DND-41 (cell line): ENCODE measurements at regions not wholly inside any gene's neighbourhood (a gene's known extent, or its start where the extent isn't known, plus 50 kb on each side); places are given as distances from the start of the nearest gene placed in this dataset.

Source experiments
- ATAC-seq: fragments of 200-7000 bp; cut with Tn5 transposase; 3 replicates; pipeline ENCODE4 v1.9.1; 2021; ENCODE audit warnings: low read depth; ENCODE audit not compliant: insufficient read depth
- DNase-seq: peaks from one replicate; pipeline ENCODE4 v3.0.0-alpha.2; 2020
- H2AFZ ChIP-seq: 2 replicates; pipeline ENCODE4 v1.6.0; 2012; ENCODE audit warnings: low read depth, low read length
- H3K27ac ChIP-seq: 2 replicates; pipeline ENCODE4 v1.5.1; 2012; ENCODE audit warnings: low read length, inconsistent platforms
- H3K27me3 ChIP-seq: fragments of 200-600 bp; sonication (generic); 2 replicates; pipeline ENCODE4 v1.6.0; 2012; ENCODE audit warnings: low read length, mild to moderate bottlenecking, inconsistent platforms; ENCODE audit not compliant: insufficient read depth, poor library complexity
- H3K36me3 ChIP-seq: 2 replicates; pipeline ENCODE4 v1.5.1; 2012; ENCODE audit warnings: low read length, inconsistent platforms; ENCODE audit not compliant: insufficient read depth
- H3K4me1 ChIP-seq: 2 replicates; pipeline ENCODE4 v1.5.1; 2012; ENCODE audit warnings: mild to moderate bottlenecking, low read length; ENCODE audit not compliant: insufficient read depth
- H3K4me2 ChIP-seq: 2 replicates; pipeline ENCODE4 v1.6.0; 2012; ENCODE audit warnings: mild to moderate bottlenecking, moderate library complexity, low read length, inconsistent platforms; ENCODE audit not compliant: insufficient read depth
- H3K4me3 ChIP-seq, 2 experiments: fragments of 200-600 bp in 1 of 2; shearing (Covaris generic) in 1 of 2; 2 replicates each; pipeline ENCODE4 v1.5.1; 2012 to 2016; ENCODE audit warnings: inconsistent platforms in 2 of 2, low read length in 2 of 2, mild to moderate bottlenecking in 2 of 2, low read depth in 1 of 2, moderate library complexity in 1 of 2
- H3K79me2 ChIP-seq: 2 replicates; pipeline ENCODE4 v1.6.0; 2012; ENCODE audit warnings: low read length, inconsistent platforms; ENCODE audit not compliant: insufficient read depth
- H3K9ac ChIP-seq: 2 replicates; pipeline ENCODE4 v1.6.0; 2012; ENCODE audit warnings: low read depth, mild to moderate bottlenecking, inconsistent platforms, low read length, moderate library complexity
- H3K9me3 ChIP-seq: 2 replicates; pipeline ENCODE4 v1.5.1; 2012; ENCODE audit warnings: low read length, moderate library complexity, mild to moderate bottlenecking, inconsistent platforms; ENCODE audit not compliant: insufficient read depth, severe bottlenecking
- H4K20me1 ChIP-seq: 2 replicates; pipeline ENCODE4 v1.6.0; 2012; ENCODE audit warnings: low read length; ENCODE audit not compliant: insufficient read depth
- EZH2 ChIP-seq: IDR thresholded peaks from 3 replicates; pipeline ENCODE4 v1.6.1; 2012; ENCODE audit warnings: borderline replicate concordance, low read depth, mild to moderate bottlenecking, moderate library complexity, low read length, inconsistent platforms; ENCODE audit not compliant: severe bottlenecking
- TF ChIP-seq, protein P1 (sequence below): IDR thresholded peaks from 2 replicates; pipeline ENCODE4 v1.5.1; 2012; ENCODE audit warnings: borderline replicate concordance, low read length, moderate library complexity, mild to moderate bottlenecking; ENCODE audit not compliant: poor library complexity, severe bottlenecking; ENCODE audit errors: extremely low read depth

DNA sequence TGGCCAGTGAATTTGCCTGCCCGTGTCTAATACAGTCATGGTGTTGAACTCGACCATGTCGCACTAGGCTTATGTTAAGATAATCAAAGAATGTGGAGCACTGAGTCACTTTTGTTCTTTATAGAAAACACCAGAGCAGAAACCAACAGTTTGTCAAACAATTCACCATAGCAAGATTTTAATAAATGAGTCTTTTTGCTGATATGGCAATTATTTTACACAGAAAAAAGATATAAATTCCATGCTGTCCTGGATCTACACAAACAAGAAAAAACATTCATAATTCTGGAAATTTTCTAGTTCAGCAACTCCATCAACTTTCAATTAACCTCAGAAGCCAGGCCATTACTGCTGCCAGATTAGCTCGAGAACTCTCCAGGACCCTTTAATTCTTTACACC lies 208.9 kb downstream of the ZNF608 start:
- no peak overlapping the region for H3K4me2 ChIP-seq
- no peaks in the 10 kb centered on the region for H3K36me3 ChIP-seq
- no peaks in the 10 kb centered on the region for H3K9me3 ChIP-seq
- no peaks in the 10 kb centered on the region for H4K20me1 ChIP-seq
- 0 out of 2 replicates have a peak, but pooled peaks cover 4% of the 10 kb centered on the region for H3K4me1 ChIP-seq
- ATAC-seq: no peak
- no peak overlapping the region for H2AFZ ChIP-seq
- no peak for DNase-seq
- no peak overlapping the region for H3K4me3 ChIP-seq
- H3K27ac ChIP-seq: no peak overlapping the region
- no peaks in the 10 kb centered on the region for H3K79me2 ChIP-seq
- no peak for TF ChIP-seq EZH2
- TF ChIP-seq, protein P1, sequence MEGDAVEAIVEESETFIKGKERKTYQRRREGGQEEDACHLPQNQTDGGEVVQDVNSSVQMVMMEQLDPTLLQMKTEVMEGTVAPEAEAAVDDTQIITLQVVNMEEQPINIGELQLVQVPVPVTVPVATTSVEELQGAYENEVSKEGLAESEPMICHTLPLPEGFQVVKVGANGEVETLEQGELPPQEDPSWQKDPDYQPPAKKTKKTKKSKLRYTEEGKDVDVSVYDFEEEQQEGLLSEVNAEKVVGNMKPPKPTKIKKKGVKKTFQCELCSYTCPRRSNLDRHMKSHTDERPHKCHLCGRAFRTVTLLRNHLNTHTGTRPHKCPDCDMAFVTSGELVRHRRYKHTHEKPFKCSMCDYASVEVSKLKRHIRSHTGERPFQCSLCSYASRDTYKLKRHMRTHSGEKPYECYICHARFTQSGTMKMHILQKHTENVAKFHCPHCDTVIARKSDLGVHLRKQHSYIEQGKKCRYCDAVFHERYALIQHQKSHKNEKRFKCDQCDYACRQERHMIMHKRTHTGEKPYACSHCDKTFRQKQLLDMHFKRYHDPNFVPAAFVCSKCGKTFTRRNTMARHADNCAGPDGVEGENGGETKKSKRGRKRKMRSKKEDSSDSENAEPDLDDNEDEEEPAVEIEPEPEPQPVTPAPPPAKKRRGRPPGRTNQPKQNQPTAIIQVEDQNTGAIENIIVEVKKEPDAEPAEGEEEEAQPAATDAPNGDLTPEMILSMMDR: no peak
- no peaks in the 10 kb centered on the region for H3K27me3 ChIP-seq
- no peak overlapping the region for H3K9ac ChIP-seq

DNA sequence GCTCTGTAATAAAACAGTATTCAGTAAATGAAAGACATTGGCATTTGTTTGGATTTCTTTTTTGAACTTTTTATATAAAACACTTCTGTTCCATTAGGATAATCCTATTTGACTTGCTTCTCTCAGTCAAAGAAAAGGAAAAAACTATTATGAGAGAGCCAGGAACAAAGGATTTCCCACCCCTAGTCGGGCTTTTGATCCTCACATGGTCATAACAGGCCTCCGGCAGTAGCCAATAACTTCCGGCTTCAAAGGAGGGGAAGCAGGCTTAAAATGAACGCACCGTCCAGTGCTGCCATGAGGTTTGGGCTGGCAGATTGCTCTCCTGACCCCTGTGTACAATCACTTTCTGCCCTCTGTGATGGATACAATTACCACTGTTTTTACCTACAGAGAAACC lies 209.3 kb downstream of the ZNF608 start:
- DNase-seq (no peak), ATAC-seq (no peak)
- Histone ChIP-seq H3K79me2 (no peaks in the 10 kb centered on the region), H3K4me3 (no peak overlapping the region), H4K20me1 (no peaks in the 10 kb centered on the region), H3K9me3 (no peaks in the 10 kb centered on the region), H3K4me2 (no peak overlapping the region), H3K4me1 (0 out of 2 replicates have a peak, but pooled peaks cover 4% of the 10 kb centered on the region), H2AFZ (no peak overlapping the region), H3K27ac (no peak overlapping the region), H3K27me3 (no peaks in the 10 kb centered on the region), H3K9ac (no peak overlapping the region), H3K36me3 (no peaks in the 10 kb centered on the region)
- no peak for TF ChIP-seq EZH2
- TF ChIP-seq, protein P1: no peak

DNA sequence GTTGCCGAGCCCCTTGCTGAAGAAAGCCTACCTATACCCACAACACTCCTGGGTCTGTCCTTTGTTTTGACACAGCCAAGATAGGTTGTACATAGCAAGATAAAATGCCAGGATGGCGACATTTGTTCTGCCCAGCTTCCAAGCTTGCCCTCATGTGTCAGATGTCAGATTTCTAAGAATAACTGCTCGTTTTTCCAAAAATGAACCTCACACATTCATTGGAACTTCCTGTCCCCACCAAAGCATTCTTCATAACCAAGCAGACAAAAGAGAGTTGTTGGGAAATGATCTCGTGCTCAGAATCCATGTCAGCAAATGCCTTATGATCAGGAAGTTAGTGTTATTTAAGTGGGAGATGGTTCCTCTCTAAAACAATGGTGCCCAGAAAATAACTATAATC lies 210.1 kb downstream of the ZNF608 start:
- no peak overlapping the region for H3K9ac ChIP-seq
- DNase-seq: no peak
- ATAC-seq: no peak
- H3K4me1 ChIP-seq: 0 out of 2 replicates have a peak, but pooled peaks cover 4% of the 10 kb centered on the region
- TF ChIP-seq, protein P1: no peak
- TF ChIP-seq EZH2: no peak
- no peak overlapping the region for H3K27ac ChIP-seq
- no peaks in the 10 kb centered on the region for H3K36me3 ChIP-seq
- no peak overlapping the region for H2AFZ ChIP-seq
- H4K20me1 ChIP-seq: no peaks in the 10 kb centered on the region
- H3K4me3 ChIP-seq: no peak overlapping the region
- H3K4me2 ChIP-seq: no peak overlapping the region
- H3K9me3 ChIP-seq: no peaks in the 10 kb centered on the region
- no peaks in the 10 kb centered on the region for H3K79me2 ChIP-seq
- H3K27me3 ChIP-seq: no peaks in the 10 kb centered on the region

DNA sequence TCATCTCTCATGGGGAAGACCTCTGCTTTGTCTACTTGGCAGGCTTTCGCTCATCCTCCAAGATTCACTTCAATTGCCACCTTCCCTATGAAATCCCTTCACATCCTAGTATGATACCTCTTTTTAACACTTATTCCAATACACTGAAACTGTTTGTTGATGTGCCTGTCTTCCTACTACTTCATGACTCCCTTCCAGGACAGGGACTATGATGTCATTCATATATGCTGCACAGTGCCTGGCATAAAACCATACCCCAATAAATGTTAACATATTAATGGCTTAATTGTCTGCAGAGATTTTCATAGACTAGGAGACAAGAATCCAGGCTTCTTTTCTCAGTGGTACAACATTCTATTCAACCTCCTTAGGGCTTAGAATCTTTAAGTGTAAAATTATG lies 215.5 kb downstream of the ZNF608 start:
- TF ChIP-seq EZH2: no peak
- TF ChIP-seq, protein P1: no peak

More for the DNA sequence above, 215.5 kb downstream of the ZNF608 start:
- ATAC-seq (no peak), DNase-seq (no peak)
- Histone ChIP-seq H3K4me1 (peaks cover 11% of the 10 kb centered on the region; the same call in 1 of the 2 replicates), H3K9ac (no peak overlapping the region), H4K20me1 (no peaks in the 10 kb centered on the region), H3K4me3 (no peak overlapping the region), H3K36me3 (no peaks in the 10 kb centered on the region), H3K9me3 (no peaks in the 10 kb centered on the region), H3K4me2 (no peak overlapping the region), H3K27ac (no peak overlapping the region), H2AFZ (no peak overlapping the region), H3K79me2 (no peaks in the 10 kb centered on the region), H3K27me3 (no peaks in the 10 kb centered on the region)
